22Rv1 (cell line): ENCODE measurements at regions not wholly inside any gene's neighbourhood (a gene's known extent, or its start where the extent isn't known, plus 50 kb on each side); places are given as distances from the start of the nearest gene placed in this dataset.

Experiments used
- CTCF ChIP-seq: fragments of 450-650 bp; IDR thresholded peaks from 2 replicates; pipeline ENCODE4 v1.5.1; 2017; ENCODE audit warnings: mild to moderate bottlenecking
- ZFX ChIP-seq: fragments of 450-650 bp; IDR thresholded peaks from 2 replicates; pipeline ENCODE4 v1.6.1; 2017; ENCODE audit warnings: antibody characterized with exemption, borderline replicate concordance

GRCh38 chrX:43121637-43122036 lies 343.7 kb upstream of the PPP1R2C start:
- TF ChIP-seq CTCF = no peak
- TF ChIP-seq ZFX = no peak
